ENCODE measurements at regions not wholly inside any gene's neighbourhood (a gene's known extent, or its start where the extent isn't known, plus 50 kb on each side); places are given as distances from the start of the nearest gene placed in this dataset.

DNA sequence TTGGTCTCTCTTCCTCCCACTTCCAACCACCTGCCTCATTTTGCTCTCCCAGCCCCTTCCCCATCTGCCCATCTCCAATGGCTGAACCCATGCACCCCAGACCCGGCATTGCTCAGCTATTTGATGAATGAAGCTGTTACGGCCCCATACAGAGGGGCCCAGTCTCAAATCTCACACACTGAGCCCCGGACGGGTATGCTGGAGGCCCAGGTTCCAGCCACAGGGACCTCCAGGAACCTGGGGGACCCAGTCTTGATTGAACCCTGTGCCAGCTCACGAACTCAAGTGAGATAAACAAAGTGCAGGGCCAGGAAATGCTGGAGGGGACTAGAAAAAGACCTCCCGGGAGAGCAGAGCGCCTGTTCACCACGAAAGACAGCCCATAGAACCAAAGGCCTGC lies 63.4 kb upstream of the TEX51 start:
- Histone ChIP-seq H3K36me3 (no peaks in the 10 kb centered on the region), H3K4me3 (no peak overlapping the region), H3K27ac (no peak overlapping the region), H3K4me1 (ENCODE audit: insufficient read depth) (no peaks in the 10 kb centered on the region), H3K27me3 (no peaks in the 10 kb centered on the region), H3K9me3 (no peaks in the 10 kb centered on the region)
- intact Hi-C loops (cut with DNase I) = no loop called here
- WGBS, 3 donors = 84 to 87% (median 86%) methylated on average over 8 of the region's 8 CpGs
- TF ChIP-seq, protein P1, sequence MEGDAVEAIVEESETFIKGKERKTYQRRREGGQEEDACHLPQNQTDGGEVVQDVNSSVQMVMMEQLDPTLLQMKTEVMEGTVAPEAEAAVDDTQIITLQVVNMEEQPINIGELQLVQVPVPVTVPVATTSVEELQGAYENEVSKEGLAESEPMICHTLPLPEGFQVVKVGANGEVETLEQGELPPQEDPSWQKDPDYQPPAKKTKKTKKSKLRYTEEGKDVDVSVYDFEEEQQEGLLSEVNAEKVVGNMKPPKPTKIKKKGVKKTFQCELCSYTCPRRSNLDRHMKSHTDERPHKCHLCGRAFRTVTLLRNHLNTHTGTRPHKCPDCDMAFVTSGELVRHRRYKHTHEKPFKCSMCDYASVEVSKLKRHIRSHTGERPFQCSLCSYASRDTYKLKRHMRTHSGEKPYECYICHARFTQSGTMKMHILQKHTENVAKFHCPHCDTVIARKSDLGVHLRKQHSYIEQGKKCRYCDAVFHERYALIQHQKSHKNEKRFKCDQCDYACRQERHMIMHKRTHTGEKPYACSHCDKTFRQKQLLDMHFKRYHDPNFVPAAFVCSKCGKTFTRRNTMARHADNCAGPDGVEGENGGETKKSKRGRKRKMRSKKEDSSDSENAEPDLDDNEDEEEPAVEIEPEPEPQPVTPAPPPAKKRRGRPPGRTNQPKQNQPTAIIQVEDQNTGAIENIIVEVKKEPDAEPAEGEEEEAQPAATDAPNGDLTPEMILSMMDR (IDR thresholded peaks at IDR 0.05) = no peak
- TF ChIP-seq EP300 (IDR thresholded peaks at IDR 0.05) = no peak
- no peak for TF ChIP-seq POLR2A (IDR thresholded peaks at IDR 0.05)
- DNase-seq = no peak

DNA sequence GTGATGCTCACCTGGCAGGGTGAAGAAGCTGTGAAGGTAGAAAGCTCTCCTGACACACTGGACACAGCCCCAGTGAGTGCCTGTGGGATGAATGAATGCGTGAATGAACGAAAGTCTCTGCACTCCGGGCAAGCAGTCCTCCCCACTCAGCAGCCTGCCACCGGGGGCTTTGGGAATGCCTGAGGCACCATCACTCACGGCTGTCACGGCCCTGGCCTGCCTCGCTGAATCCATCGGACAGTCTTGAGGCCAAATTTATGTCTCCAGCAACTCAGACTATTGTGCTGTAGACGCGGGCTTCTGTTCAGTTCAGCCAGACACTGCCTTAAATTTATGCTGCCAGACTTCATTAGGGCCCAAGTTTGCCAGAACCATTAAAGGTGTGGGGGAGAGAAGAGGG lies 62.9 kb upstream of the TEX51 start:
- intact Hi-C loops (cut with DNase I) = no loop called here
- Histone ChIP-seq H3K4me3 (no peak overlapping the region), H3K4me1 (ENCODE audit: insufficient read depth) (no peaks in the 10 kb centered on the region), H3K27me3 (no peaks in the 10 kb centered on the region), H3K27ac (no peak overlapping the region), H3K9me3 (no peaks in the 10 kb centered on the region), H3K36me3 (no peaks in the 10 kb centered on the region)
- no peak for DNase-seq
- WGBS, 3 donors = 18 to 40% (median 21%) methylated on average over 10 of the region's 10 CpGs
- TF ChIP-seq POLR2A (IDR thresholded peaks at IDR 0.05) (no peak), EP300 (IDR thresholded peaks at IDR 0.05) (no peak)
- TF ChIP-seq, protein P1 (IDR thresholded peaks at IDR 0.05) = no peak

DNA sequence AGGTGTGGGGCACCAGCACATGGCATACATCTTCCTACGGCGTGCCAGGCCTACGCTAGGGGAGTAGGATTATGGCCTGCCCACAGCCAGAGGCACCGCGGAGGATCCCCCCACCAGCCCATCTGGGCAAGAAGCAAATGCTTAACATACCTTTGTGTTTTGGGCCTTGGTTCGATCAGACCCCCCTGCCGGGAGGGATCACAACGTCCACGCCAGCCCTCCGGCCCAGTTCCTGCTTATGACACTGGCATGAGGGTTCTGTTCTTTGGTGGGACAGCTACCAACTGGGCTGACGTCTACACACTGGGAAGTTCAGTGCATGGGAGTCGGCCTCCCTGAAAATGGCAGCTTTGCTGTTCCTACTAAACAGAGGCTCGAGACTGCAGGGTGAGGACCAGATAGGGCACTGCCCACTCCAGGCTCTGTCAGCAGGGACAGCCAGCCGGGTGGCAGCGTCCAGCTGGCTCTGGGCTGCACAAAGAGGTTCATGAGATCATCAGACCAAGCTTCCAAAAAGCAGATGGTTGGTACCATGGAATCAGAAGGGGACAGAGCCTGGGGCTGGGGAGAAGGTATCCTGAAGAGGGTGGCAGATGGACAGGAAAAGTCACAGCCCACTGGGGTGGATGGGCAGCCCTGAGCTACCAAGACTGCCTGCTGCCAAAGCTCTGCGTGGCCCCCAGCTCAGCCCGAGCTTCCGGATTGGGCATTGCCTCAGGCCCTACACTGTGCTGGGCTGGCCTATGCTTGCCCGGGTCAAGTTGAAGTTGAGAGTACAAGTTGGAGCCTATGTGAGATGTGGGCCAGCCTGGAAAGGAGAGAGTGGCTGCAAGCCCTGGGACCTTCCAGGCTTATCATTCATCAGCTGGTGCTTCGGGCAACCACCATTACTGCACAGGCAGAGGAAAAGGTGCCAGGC lies 61.7 kb upstream of the TEX51 start:
- no peaks in the 10 kb centered on the region for H3K27me3 ChIP-seq
- no peaks in the 10 kb centered on the region for H3K4me1 ChIP-seq (ENCODE audit: insufficient read depth)
- no peaks in the 10 kb centered on the region for H3K36me3 ChIP-seq
- intact Hi-C loops (cut with DNase I) = no loop called here
- 82 to 91% (median 83%) methylated on average over 20 of the region's 20 CpGs for WGBS, 3 donors
- H3K27ac ChIP-seq = no peak overlapping the region
- no peaks in the 10 kb centered on the region for H3K9me3 ChIP-seq
- DNase-seq = no peak
- TF ChIP-seq, protein P1 (IDR thresholded peaks at IDR 0.05) = no peak
- no peak overlapping the region for H3K4me3 ChIP-seq

DNA sequence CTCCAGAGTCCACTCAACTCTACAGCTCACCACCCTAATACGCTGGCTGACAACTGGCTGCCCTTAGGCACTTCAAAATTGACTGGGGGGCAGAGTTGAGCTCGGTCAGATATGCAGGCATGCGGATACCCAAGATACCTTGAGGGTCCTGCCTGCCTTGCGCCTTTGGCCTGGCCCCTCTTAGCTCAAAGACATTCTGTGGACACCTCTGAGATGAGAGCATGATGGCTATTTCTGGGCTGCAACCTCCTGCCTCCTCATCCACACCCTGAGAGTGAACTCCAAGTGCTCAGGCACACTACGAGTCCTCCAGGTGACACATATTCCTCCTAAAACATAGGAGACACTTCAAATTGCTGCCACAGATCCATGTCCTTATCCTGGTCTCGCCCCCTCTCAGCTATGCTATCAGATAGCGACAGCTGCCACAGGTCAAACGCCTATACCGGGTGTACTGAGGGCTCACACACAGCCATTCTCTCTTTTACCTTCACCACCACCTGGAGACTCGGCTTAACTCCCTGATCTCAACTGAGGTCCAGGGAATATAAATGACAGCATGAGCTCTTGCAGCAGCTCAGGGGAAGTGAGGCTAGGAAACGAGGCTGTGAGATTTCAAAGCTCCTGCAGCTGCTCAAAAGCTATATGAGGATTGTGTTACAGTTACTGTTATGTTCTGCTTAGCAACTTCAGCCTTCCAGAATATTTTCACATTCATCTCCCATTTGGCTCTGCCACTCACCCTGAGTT lies 60.5 kb upstream of the TEX51 start:
- intact Hi-C loops (cut with DNase I) = no loop called here
- DNase-seq = no peak
- no peaks in the 10 kb centered on the region for H3K36me3 ChIP-seq
- TF ChIP-seq EP300 (IDR thresholded peaks at IDR 0.05) = no peak
- TF ChIP-seq, protein P1 (IDR thresholded peaks at IDR 0.05) = no peak
- no peak for TF ChIP-seq POLR2A (IDR thresholded peaks at IDR 0.05)
- no peaks in the 10 kb centered on the region for H3K27me3 ChIP-seq
- no peak overlapping the region for H3K4me3 ChIP-seq
- 69 to 79% (median 70%) methylated on average over 11 of the region's 11 CpGs for WGBS, 3 donors
- no peaks in the 10 kb centered on the region for H3K9me3 ChIP-seq
- no peak overlapping the region for H3K27ac ChIP-seq
- no peaks in the 10 kb centered on the region for H3K4me1 ChIP-seq (ENCODE audit: insufficient read depth)
